ENCODE measurements at regions not wholly inside any gene's neighbourhood (a gene's known extent, or its start where the extent isn't known, plus 50 kb on each side); places are given as distances from the start of the nearest gene placed in this dataset.

DNA sequence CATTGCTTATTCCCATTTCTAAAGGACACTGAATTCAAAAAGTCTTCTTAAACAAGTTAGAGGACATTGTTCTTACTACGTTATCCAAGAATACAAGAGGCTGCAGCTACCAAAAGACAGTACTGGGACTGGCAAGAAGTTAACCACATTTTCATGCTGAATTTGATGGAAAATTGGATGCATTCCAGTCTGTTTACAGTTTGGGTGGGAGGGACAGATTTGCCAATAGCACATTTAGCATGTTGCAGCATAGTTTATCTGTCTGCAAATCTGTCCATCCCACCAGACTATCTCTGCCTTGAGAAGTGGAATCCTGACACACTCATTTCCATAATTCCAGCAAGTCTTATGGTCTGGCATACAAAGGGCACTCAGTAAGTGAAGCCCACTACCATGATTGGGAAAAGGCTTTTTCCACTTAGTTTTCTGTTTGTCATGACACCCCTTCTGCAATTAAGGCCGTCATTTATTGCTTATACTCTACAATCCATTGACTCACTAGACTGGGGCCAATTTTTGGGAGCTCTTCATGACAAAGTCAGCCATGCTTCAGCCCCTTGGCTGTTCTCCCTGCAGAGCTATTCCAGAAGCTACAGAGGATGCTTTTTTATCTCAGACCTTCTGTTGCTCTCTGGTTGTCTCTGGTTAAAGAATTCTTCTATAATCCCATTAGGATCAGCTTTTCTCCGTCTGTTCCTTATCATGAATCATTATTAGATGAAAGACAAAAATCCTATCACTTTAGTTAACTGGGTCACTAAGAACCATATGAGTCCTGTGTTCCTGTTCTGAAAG, 355.8 kb upstream of the PTBP2 start:
- no peak for DNase-seq (ENCODE audit: low spot score)
- TF ChIP-seq, protein P1, sequence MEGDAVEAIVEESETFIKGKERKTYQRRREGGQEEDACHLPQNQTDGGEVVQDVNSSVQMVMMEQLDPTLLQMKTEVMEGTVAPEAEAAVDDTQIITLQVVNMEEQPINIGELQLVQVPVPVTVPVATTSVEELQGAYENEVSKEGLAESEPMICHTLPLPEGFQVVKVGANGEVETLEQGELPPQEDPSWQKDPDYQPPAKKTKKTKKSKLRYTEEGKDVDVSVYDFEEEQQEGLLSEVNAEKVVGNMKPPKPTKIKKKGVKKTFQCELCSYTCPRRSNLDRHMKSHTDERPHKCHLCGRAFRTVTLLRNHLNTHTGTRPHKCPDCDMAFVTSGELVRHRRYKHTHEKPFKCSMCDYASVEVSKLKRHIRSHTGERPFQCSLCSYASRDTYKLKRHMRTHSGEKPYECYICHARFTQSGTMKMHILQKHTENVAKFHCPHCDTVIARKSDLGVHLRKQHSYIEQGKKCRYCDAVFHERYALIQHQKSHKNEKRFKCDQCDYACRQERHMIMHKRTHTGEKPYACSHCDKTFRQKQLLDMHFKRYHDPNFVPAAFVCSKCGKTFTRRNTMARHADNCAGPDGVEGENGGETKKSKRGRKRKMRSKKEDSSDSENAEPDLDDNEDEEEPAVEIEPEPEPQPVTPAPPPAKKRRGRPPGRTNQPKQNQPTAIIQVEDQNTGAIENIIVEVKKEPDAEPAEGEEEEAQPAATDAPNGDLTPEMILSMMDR (IDR thresholded peaks at IDR 0.05; ENCODE audit: extremely low read depth, missing control alignments), result no peak

DNA sequence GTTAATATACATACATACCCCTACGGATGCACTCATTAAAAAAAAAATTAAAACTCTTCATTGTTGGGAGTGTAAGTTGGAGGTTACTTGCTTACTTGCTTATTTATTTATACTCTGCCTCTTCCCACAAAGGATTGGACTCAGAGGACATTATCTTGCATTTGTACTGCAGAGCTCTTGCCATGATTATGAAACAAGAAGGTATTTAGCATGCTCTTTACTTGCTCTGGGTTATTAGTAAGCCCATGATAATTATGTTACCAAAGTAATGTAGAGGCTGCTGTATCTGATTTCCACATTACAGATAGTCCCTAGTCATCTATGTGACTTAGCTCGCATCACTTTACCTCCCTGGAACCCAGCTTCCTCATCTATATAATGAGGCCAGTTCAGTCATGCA, 355.1 kb upstream of the PTBP2 start:
- TF ChIP-seq, protein P1 (IDR thresholded peaks at IDR 0.05; ENCODE audit: extremely low read depth, missing control alignments), result no peak
- DNase-seq (ENCODE audit: low spot score), result no peak

DNA sequence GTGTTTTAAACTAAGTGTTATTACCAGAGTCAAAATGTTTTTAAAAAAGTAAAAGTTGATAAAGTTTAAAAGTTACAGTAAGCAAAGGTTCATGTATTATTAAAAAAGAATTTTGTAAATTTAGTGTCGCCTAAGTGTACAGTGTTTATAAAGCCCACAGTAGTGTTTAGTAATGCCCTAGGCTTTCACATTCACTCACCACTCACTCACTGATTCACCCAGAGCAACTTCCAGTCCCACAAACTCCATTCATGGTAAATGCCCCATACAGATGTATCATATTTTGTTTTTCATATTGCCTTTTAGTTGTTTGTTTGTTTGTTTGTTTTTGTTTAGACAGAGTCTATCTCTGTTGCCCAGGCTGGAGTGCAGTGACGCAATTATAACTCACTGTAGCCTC, 353.8 kb upstream of the PTBP2 start:
- no peak for DNase-seq (ENCODE audit: low spot score)
- TF ChIP-seq, protein P1 (IDR thresholded peaks at IDR 0.05; ENCODE audit: extremely low read depth, missing control alignments), result no peak

DNA sequence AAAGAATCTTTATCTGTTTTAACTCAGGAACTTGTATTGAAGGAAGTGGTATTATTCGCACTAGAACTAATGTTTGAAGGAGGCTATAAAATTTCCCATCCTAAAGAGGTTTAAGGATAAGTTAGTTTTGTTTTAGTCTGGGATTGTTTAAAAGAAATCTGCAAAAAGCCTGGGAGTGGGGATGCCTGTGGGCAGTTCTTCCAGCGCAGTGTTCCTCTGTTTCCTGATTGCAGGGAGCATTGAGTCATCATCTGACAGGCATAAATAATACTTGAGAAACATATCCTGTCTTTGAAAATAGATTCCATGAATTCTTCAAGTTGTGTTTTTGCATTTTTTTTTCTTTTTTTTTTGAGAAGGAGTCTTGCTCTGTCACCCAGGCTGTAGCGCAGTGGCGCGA, 350.8 kb upstream of the PTBP2 start:
- TF ChIP-seq, protein P1 (IDR thresholded peaks at IDR 0.05; ENCODE audit: extremely low read depth, missing control alignments), result no peak
- no peak for DNase-seq (ENCODE audit: low spot score)

DNA sequence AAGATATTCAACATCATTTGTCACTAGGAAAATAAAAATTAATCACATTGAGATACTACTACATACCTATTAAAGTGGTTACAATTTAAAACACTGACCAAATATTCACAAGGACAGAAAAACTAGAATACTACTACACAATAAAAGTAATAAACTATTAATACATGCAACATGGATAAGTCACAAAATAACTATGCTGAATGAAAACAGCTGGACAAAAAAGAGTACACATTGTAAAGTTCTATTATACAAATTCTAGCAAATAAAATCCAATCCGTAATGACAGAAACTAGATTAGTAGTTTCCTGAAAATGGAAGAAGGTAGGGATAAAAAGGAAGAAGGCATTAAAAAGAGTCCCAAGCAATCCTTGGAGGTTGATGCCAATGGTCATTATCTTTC, 348.7 kb upstream of the PTBP2 start:
- DNase-seq (ENCODE audit: low spot score), result no peak
- TF ChIP-seq, protein P1 (IDR thresholded peaks at IDR 0.05; ENCODE audit: extremely low read depth, missing control alignments), result no peak

DNA sequence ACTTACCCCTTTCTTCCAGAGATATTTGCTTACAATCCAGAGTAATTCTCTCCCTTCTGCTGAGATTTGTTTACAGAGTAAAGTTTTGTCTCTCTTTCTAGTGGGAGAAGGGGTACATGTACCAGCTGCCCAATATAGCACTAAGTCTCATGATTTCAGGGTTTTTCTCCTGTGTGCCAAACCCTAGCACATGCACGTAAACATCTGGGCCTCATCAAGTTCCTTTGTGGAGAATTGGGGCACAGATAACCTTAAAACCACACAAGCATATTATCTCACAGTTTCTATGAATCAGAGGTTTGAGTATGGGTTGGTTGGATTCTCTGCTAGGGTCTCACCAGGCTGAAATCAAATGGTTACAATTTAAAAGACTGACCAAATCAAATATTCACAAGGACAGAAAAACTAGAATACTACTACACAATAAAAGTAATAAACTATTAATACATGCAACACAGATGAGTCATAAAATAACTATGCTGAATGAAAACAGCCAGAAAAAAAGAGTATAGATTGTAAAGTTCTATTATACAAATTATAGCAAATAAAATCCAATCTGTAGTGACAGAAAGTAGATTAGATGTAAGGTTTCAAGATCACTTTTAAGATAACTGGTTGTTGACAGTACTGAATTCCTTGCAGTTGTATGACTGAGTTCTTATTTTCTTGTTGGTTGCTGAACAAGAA, 347.4 kb upstream of the PTBP2 start:
- no peak for DNase-seq (ENCODE audit: low spot score)

DNA sequence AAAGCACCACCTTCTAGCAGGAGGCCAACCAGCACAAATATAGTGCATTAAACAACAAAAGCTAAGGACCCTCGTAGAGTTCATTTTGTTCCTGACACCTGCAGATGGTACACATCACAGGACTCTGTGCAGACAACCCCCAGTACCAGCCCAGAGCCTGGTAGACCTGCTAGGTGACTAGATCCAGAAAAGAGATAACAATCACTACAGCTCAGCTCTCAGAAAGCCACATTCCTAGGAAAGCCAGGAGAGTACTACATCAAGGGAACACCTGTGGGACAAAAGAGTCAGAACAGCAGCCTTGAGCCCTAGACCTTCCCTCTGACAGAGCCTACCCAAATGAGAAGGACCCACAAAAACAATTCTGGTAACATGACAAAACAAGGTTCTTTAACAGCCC, 344.7 kb upstream of the PTBP2 start:
- TF ChIP-seq, protein P1 (IDR thresholded peaks at IDR 0.05; ENCODE audit: extremely low read depth, missing control alignments), result no peak

More for the DNA sequence above, 347.4 kb upstream of the PTBP2 start:
- TF ChIP-seq, protein P1 (IDR thresholded peaks at IDR 0.05; ENCODE audit: extremely low read depth, missing control alignments), result no peak

More for the DNA sequence above, 344.7 kb upstream of the PTBP2 start:
- DNase-seq (ENCODE audit: low spot score), result no peak

All from GM20000 (cell line).